ENCODE measurements at regions not wholly inside any gene's neighbourhood (a gene's known extent, or its start where the extent isn't known, plus 50 kb on each side); places are given as distances from the start of the nearest gene placed in this dataset.
"Not testable (repeated sequence)": the region's sequence is repeated elsewhere in the genome, so short reads cannot be mapped to it uniquely, and the experiment has no call there.

- no peak for FAIRE-seq
Measured at GRCh38 chr7:91356915-91357314, 92.7 kb downstream of the FZD1 start.

- no peak for FAIRE-seq
Measured at GRCh38 chr7:91357379-91357778, 93.1 kb downstream of the FZD1 start.

GRCh38 chr7:91357901-91358300 is 93.7 kb downstream of the FZD1 start:
- no peak for FAIRE-seq

GRCh38 chr7:91358303-91358702 is 94.1 kb downstream of the FZD1 start:
- FAIRE-seq = no peak

GRCh38 chr7:91365097-91365496 is 100.9 kb downstream of the FZD1 start:
- not testable (repeated sequence) for FAIRE-seq

- no peak for FAIRE-seq
Measured at GRCh38 chr7:91366091-91366490, 101.9 kb downstream of the FZD1 start.

GRCh38 chr7:91367812-91368578 is 103.8 kb downstream of the FZD1 start:
- no peak for FAIRE-seq

GRCh38 chr7:91372323-91372722 is 108.1 kb downstream of the FZD1 start:
- no peak for FAIRE-seq

- no peak for FAIRE-seq
Measured at GRCh38 chr7:91373111-91373800, 109.0 kb downstream of the FZD1 start.

GRCh38 chr7:91374321-91374989 is 110.2 kb downstream of the FZD1 start:
- no peak for FAIRE-seq

GRCh38 chr7:91375378-91375777 is 111.1 kb downstream of the FZD1 start:
- FAIRE-seq = no peak

GRCh38 chr7:91378131-91378530 is 113.9 kb downstream of the FZD1 start:
- no peak for FAIRE-seq

- FAIRE-seq = no peak
Measured at GRCh38 chr7:91379236-91379635, 115.0 kb downstream of the FZD1 start.

GRCh38 chr7:91379991-91380390 is 115.8 kb downstream of the FZD1 start:
- FAIRE-seq = no peak

- no peak for FAIRE-seq
Measured at GRCh38 chr7:91383053-91383904, 119.0 kb downstream of the FZD1 start.

- no peak for FAIRE-seq
Measured at GRCh38 chr7:91383905-91384274, 119.7 kb downstream of the FZD1 start.

GRCh38 chr7:91394757-91395156 is 130.5 kb downstream of the FZD1 start:
- not testable (repeated sequence) for FAIRE-seq

GRCh38 chr7:91395313-91395712 is 131.1 kb downstream of the FZD1 start:
- not testable (repeated sequence) for FAIRE-seq

- FAIRE-seq = no peak
Measured at GRCh38 chr7:91397096-91397495, 132.9 kb downstream of the FZD1 start.

- FAIRE-seq = peak; percentile 98
Measured at GRCh38 chr7:91397612-91398011, 133.4 kb downstream of the FZD1 start.

GRCh38 chr7:91398341-91398740 is 134.1 kb downstream of the FZD1 start:
- FAIRE-seq = no peak

GRCh38 chr7:91405092-91405788 is 141.0 kb downstream of the FZD1 start:
- FAIRE-seq = no peak

Data from islet of Langerhans (tissue), 1 donor.